Transverse colon (tissue), 4 donors: ENCODE measurements at regions not wholly inside any gene's neighbourhood (a gene's known extent, or its start where the extent isn't known, plus 50 kb on each side); places are given as distances from the start of the nearest gene placed in this dataset.

ENCODE experiments used
- EP300 ChIP-seq: sonication (generic); formaldehyde crosslinking; IDR thresholded peaks from one replicate; pipeline ENCODE4 v1.6.1; 2017; ENCODE audit warnings: antibody characterized with exemption, low read depth
- POLR2A ChIP-seq: fragments of 450-650 bp; IDR thresholded peaks from one replicate; pipeline ENCODE4 v1.6.1; 2016; ENCODE audit warnings: antibody characterized with exemption, mild to moderate bottlenecking, moderate library complexity
- POLR2AphosphoS5 ChIP-seq, 3 donors: sonication (generic); formaldehyde crosslinking; IDR thresholded peaks; one replicate each; pipeline ENCODE4 v1.6.1; 2016; ENCODE audit warnings: antibody characterized with exemption in 3 of 3
- TF ChIP-seq, protein P1 (sequence below), 5 experiments: fragments of 200-600 bp in 3 of 5; fragments of 450-650 bp in 2 of 5; sonication (generic) in 3 of 5; IDR thresholded peaks; 1 replicate in 2 of 5; 2 replicates in 3 of 5; pipeline ENCODE4 v1.5.1; 2016 to 2017; ENCODE audit warnings: antibody characterized with exemption in 5 of 5, inconsistent platforms in 3 of 5, mild to moderate bottlenecking in 2 of 5, moderate library complexity in 1 of 5

- TF ChIP-seq, protein P1, sequence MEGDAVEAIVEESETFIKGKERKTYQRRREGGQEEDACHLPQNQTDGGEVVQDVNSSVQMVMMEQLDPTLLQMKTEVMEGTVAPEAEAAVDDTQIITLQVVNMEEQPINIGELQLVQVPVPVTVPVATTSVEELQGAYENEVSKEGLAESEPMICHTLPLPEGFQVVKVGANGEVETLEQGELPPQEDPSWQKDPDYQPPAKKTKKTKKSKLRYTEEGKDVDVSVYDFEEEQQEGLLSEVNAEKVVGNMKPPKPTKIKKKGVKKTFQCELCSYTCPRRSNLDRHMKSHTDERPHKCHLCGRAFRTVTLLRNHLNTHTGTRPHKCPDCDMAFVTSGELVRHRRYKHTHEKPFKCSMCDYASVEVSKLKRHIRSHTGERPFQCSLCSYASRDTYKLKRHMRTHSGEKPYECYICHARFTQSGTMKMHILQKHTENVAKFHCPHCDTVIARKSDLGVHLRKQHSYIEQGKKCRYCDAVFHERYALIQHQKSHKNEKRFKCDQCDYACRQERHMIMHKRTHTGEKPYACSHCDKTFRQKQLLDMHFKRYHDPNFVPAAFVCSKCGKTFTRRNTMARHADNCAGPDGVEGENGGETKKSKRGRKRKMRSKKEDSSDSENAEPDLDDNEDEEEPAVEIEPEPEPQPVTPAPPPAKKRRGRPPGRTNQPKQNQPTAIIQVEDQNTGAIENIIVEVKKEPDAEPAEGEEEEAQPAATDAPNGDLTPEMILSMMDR (IDR thresholded peaks at IDR 0.05), result no peak
- no peak for TF ChIP-seq EP300
- TF ChIP-seq POLR2AphosphoS5 (IDR thresholded peaks at IDR 0.05), result no peak
- TF ChIP-seq POLR2A, result no peak
These were observed 80.2 kb downstream of the HIF1AN start for GRCh38 chr10:100615908-100616307.
